Transverse colon (tissue), 4 donors: ENCODE measurements at regions not wholly inside any gene's neighbourhood (a gene's known extent, or its start where the extent isn't known, plus 50 kb on each side); places are given as distances from the start of the nearest gene placed in this dataset.
"Not testable (repeated sequence)": the region's sequence is repeated elsewhere in the genome, so short reads cannot be mapped to it uniquely, and the experiment has no call there.

Source experiments
- EP300 ChIP-seq: sonication (generic); formaldehyde crosslinking; IDR thresholded peaks from one replicate; pipeline ENCODE4 v1.6.1; 2017; ENCODE audit warnings: antibody characterized with exemption, low read depth
- POLR2AphosphoS5 ChIP-seq, 3 donors: sonication (generic); formaldehyde crosslinking; IDR thresholded peaks; one replicate each; pipeline ENCODE4 v1.6.1; 2016; ENCODE audit warnings: antibody characterized with exemption in 3 of 3
- TF ChIP-seq, protein P1 (sequence below), 5 experiments: fragments of 200-600 bp in 3 of 5; fragments of 450-650 bp in 2 of 5; sonication (generic) in 3 of 5; IDR thresholded peaks; 1 replicate in 2 of 5; 2 replicates in 3 of 5; pipeline ENCODE4 v1.5.1; 2016 to 2017; ENCODE audit warnings: antibody characterized with exemption in 5 of 5, inconsistent platforms in 3 of 5, mild to moderate bottlenecking in 2 of 5, moderate library complexity in 1 of 5

DNA sequence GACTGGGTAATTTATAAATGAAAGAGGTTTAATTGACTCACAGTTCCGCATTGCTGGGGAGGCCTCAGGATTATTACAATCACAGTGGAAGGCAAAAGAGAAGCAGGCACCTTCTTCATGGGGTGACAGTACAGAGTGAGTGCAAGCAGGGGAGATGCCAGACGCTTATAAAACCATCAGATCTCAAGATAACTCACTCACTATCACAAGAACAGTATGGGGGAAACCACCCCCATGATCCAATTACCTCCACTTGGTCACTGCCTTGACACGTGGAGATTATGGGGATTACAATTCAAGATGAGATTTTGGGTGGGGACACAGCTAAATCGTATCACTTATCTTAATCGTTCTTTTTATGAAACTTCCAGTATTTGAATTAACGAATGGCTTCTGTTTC is 179.5 kb upstream of the TSC22D2 start:
- TF ChIP-seq POLR2AphosphoS5 (IDR thresholded peaks at IDR 0.05); EP300: not testable (repeated sequence)
- TF ChIP-seq, protein P1, sequence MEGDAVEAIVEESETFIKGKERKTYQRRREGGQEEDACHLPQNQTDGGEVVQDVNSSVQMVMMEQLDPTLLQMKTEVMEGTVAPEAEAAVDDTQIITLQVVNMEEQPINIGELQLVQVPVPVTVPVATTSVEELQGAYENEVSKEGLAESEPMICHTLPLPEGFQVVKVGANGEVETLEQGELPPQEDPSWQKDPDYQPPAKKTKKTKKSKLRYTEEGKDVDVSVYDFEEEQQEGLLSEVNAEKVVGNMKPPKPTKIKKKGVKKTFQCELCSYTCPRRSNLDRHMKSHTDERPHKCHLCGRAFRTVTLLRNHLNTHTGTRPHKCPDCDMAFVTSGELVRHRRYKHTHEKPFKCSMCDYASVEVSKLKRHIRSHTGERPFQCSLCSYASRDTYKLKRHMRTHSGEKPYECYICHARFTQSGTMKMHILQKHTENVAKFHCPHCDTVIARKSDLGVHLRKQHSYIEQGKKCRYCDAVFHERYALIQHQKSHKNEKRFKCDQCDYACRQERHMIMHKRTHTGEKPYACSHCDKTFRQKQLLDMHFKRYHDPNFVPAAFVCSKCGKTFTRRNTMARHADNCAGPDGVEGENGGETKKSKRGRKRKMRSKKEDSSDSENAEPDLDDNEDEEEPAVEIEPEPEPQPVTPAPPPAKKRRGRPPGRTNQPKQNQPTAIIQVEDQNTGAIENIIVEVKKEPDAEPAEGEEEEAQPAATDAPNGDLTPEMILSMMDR (IDR thresholded peaks at IDR 0.05), result not testable (repeated sequence)
